ENCODE measurements at regions not wholly inside any gene's neighbourhood (a gene's known extent, or its start where the extent isn't known, plus 50 kb on each side); places are given as distances from the start of the nearest gene placed in this dataset.

- no peak for TF ChIP-seq CTCF (IDR thresholded peaks at IDR 0.05; ENCODE audit: borderline replicate concordance, extremely low read depth, insufficient read depth)
- no peak for FAIRE-seq
- Histone ChIP-seq H3K4me1 (ENCODE audit: control insufficient read depth in 2 of 3, insufficient read depth in 2 of 3, low read depth in 1 of 3, low read length in 3 of 3) (no peaks in the 10 kb centered on the region), H3K27me3 (ENCODE audit: control insufficient read depth, insufficient read depth, low read length) (no peaks in the 10 kb centered on the region), H3K4me3 (ENCODE audit: low read length in 3 of 3) (no peak overlapping the region), H3K27ac (ENCODE audit: low read depth in 2 of 2, low read length in 2 of 2) (no peak overlapping the region), H3K9ac (ENCODE audit: low read length in 3 of 3) (no peak overlapping the region), H3K36me3 (ENCODE audit: control insufficient read depth in 2 of 3, insufficient read depth in 3 of 3, low read length in 3 of 3) (no peaks in the 10 kb centered on the region), H3K9me3 (ENCODE audit: control insufficient read depth in 2 of 3, insufficient read depth in 1 of 3, low read length in 3 of 3) (no peaks in the 10 kb centered on the region)
- no peak for DNase-seq
- intact Hi-C loops (cut with DNase I), result no loop called here
Measured at GRCh38 chr9:118767571-118767970, 601.7 kb downstream of the BRINP1 start.

GRCh38 chr9:118782790-118783463 is 586.3 kb downstream of the BRINP1 start:
- intact Hi-C loops (cut with DNase I), result no loop called here
- no peak overlapping the region for H3K9ac ChIP-seq (ENCODE audit: low read length in 3 of 3)
- no peaks in the 10 kb centered on the region for H3K27me3 ChIP-seq (ENCODE audit: control insufficient read depth, insufficient read depth, low read length)
- no peak for DNase-seq
- no peaks in the 10 kb centered on the region for H3K36me3 ChIP-seq (ENCODE audit: control insufficient read depth in 2 of 3, insufficient read depth in 3 of 3, low read length in 3 of 3)
- H3K4me3 ChIP-seq (ENCODE audit: low read length in 3 of 3), result no peak overlapping the region
- TF ChIP-seq CTCF (IDR thresholded peaks at IDR 0.05; ENCODE audit: borderline replicate concordance, extremely low read depth, insufficient read depth), result no peak
- H3K27ac ChIP-seq (ENCODE audit: low read depth in 2 of 2, low read length in 2 of 2), result no peak overlapping the region
- H3K9me3 ChIP-seq (ENCODE audit: control insufficient read depth in 2 of 3, insufficient read depth in 1 of 3, low read length in 3 of 3), result no peaks in the 10 kb centered on the region
- H3K4me1 ChIP-seq (ENCODE audit: control insufficient read depth in 2 of 3, insufficient read depth in 2 of 3, low read depth in 1 of 3, low read length in 3 of 3), result no peaks in the 10 kb centered on the region
- no peak for FAIRE-seq

GRCh38 chr9:118784033-118784432 is 585.2 kb downstream of the BRINP1 start:
- Histone ChIP-seq H3K4me3 (ENCODE audit: low read length in 3 of 3) (no peak overlapping the region), H3K9ac (ENCODE audit: low read length in 3 of 3) (no peak overlapping the region), H3K36me3 (ENCODE audit: control insufficient read depth in 2 of 3, insufficient read depth in 3 of 3, low read length in 3 of 3) (no peaks in the 10 kb centered on the region), H3K9me3 (ENCODE audit: control insufficient read depth in 2 of 3, insufficient read depth in 1 of 3, low read length in 3 of 3) (no peaks in the 10 kb centered on the region), H3K27me3 (ENCODE audit: control insufficient read depth, insufficient read depth, low read length) (no peaks in the 10 kb centered on the region), H3K27ac (ENCODE audit: low read depth in 2 of 2, low read length in 2 of 2) (no peak overlapping the region), H3K4me1 (ENCODE audit: control insufficient read depth in 2 of 3, insufficient read depth in 2 of 3, low read depth in 1 of 3, low read length in 3 of 3) (no peaks in the 10 kb centered on the region)
- no peak for TF ChIP-seq CTCF (IDR thresholded peaks at IDR 0.05; ENCODE audit: borderline replicate concordance, extremely low read depth, insufficient read depth)
- DNase-seq (no peak), FAIRE-seq (no peak)
- intact Hi-C loops (cut with DNase I), result no loop called here

GRCh38 chr9:118785456-118785855 is 583.8 kb downstream of the BRINP1 start:
- Histone ChIP-seq H3K4me3 (ENCODE audit: low read length in 3 of 3) (no peak overlapping the region), H3K9ac (ENCODE audit: low read length in 3 of 3) (no peak overlapping the region), H3K4me1 (ENCODE audit: control insufficient read depth in 2 of 3, insufficient read depth in 2 of 3, low read depth in 1 of 3, low read length in 3 of 3) (no peaks in the 10 kb centered on the region), H3K27me3 (ENCODE audit: control insufficient read depth, insufficient read depth, low read length) (no peaks in the 10 kb centered on the region), H3K27ac (ENCODE audit: low read depth in 2 of 2, low read length in 2 of 2) (no peak overlapping the region), H3K9me3 (ENCODE audit: control insufficient read depth in 2 of 3, insufficient read depth in 1 of 3, low read length in 3 of 3) (no peaks in the 10 kb centered on the region), H3K36me3 (ENCODE audit: control insufficient read depth in 2 of 3, insufficient read depth in 3 of 3, low read length in 3 of 3) (no peaks in the 10 kb centered on the region)
- FAIRE-seq (no peak), DNase-seq (no peak)
- TF ChIP-seq CTCF (IDR thresholded peaks at IDR 0.05; ENCODE audit: borderline replicate concordance, extremely low read depth, insufficient read depth), result no peak
- intact Hi-C loops (cut with DNase I), result no loop called here
